Immature natural killer cell (primary cell): ENCODE measurements at regions not wholly inside any gene's neighbourhood (a gene's known extent, or its start where the extent isn't known, plus 50 kb on each side); places are given as distances from the start of the nearest gene placed in this dataset.

ENCODE experiments used
- DNase-seq, 3 donors: peaks; one replicate each; pipeline ENCODE4 v3.0.0; 2022; ENCODE audit warnings: mixed read lengths in 1 of 3
- H3K27ac Mint-ChIP-seq, 6 donors: one replicate each; pipeline ENCODE4 v1.8.0; 2020; ENCODE audit warnings: mixed read lengths in 6 of 6, mild to moderate bottlenecking in 5 of 6, inconsistent platforms in 4 of 6, moderate library complexity in 3 of 6
- H3K27me3 Mint-ChIP-seq, 3 donors: one replicate each; pipeline ENCODE4 v1.8.0; 2020 to 2021; ENCODE audit warnings: low read depth in 3 of 3, mild to moderate bottlenecking in 3 of 3, mixed read lengths in 3 of 3, moderate library complexity in 3 of 3, inconsistent platforms in 1 of 3
- H3K36me3 Mint-ChIP-seq, 3 donors: one replicate each; pipeline ENCODE4 v1.8.0; 2020; ENCODE audit warnings: mixed read lengths in 3 of 3, inconsistent platforms in 2 of 3, mild to moderate bottlenecking in 2 of 3
- H3K4me1 Mint-ChIP-seq, 2 donors: one replicate each; pipeline ENCODE4 v1.8.0; 2020; ENCODE audit warnings: inconsistent platforms in 2 of 2, mild to moderate bottlenecking in 2 of 2, mixed read lengths in 2 of 2, moderate library complexity in 1 of 2
- H3K4me3 Mint-ChIP-seq, 5 donors: one replicate each; pipeline ENCODE4 v1.8.0; 2020; ENCODE audit warnings: mild to moderate bottlenecking in 5 of 5, mixed read lengths in 5 of 5, inconsistent platforms in 3 of 5, moderate library complexity in 3 of 5
- H3K9me3 Mint-ChIP-seq, 6 donors: one replicate each; pipeline ENCODE4 v1.8.0; 2020; ENCODE audit warnings: mild to moderate bottlenecking in 6 of 6, mixed read lengths in 6 of 6, inconsistent platforms in 4 of 6, moderate library complexity in 3 of 6

GRCh38 chr2:48017136-48017535 lies 110.8 kb upstream of the FBXO11 start:
- no peak overlapping the region for H3K4me3 Mint-ChIP-seq

GRCh38 chr2:48018480-48018879 lies 112.2 kb upstream of the FBXO11 start:
- H3K4me1 Mint-ChIP-seq = no peaks in the 10 kb centered on the region
- peaks cover 0 to 3% (median 0%) of the 10 kb centered on the region in 3 donors for H3K36me3 Mint-ChIP-seq
- H3K9me3 Mint-ChIP-seq = peaks cover 0 to 6% (median under 1%) of the 10 kb centered on the region in 6 donors
- peaks cover 1 to 15% (median 4%) of the 10 kb centered on the region in 3 donors for H3K27me3 Mint-ChIP-seq
- no peak overlapping the region for H3K27ac Mint-ChIP-seq
- H3K4me3 Mint-ChIP-seq = no peak overlapping the region
- DNase-seq = no peak

More at GRCh38 chr2:48017136-48017535, 110.8 kb upstream of the FBXO11 start:
- no peaks in the 10 kb centered on the region for H3K4me1 Mint-ChIP-seq
- DNase-seq = no peak
- no peak overlapping the region for H3K27ac Mint-ChIP-seq
- H3K27me3 Mint-ChIP-seq = peaks cover 1 to 12% (median 4%) of the 10 kb centered on the region in 3 donors
- H3K36me3 Mint-ChIP-seq = peaks cover 0 to 3% (median 0%) of the 10 kb centered on the region in 3 donors
- peaks cover 0 to 6% (median under 1%) of the 10 kb centered on the region in 6 donors for H3K9me3 Mint-ChIP-seq

- Mint-ChIP-seq H3K4me3 (no peak overlapping the region), H3K4me1 (no peaks in the 10 kb centered on the region), H3K9me3 (no peaks in the 10 kb centered on the region), H3K27ac (no peak overlapping the region), H3K36me3 (no peaks in the 10 kb centered on the region), H3K27me3 (peaks cover 0 to 11% (median 2%) of the 10 kb centered on the region in 3 donors)
- no peak for DNase-seq
These were observed 120.6 kb upstream of the FBXO11 start for GRCh38 chr2:48026865-48027264.

- H3K36me3 Mint-ChIP-seq = no peaks in the 10 kb centered on the region
- no peak overlapping the region for H3K4me3 Mint-ChIP-seq
- H3K4me1 Mint-ChIP-seq = no peaks in the 10 kb centered on the region
- H3K27ac Mint-ChIP-seq = no peak overlapping the region
- no peaks in the 10 kb centered on the region for H3K27me3 Mint-ChIP-seq
- H3K9me3 Mint-ChIP-seq = peaks cover 0 to 10% (median 0%) of the 10 kb centered on the region in 6 donors
- DNase-seq = no peak
These were observed 126.5 kb upstream of the FBXO11 start for GRCh38 chr2:48032765-48033164.

GRCh38 chr2:48034295-48034694 lies 128.0 kb upstream of the FBXO11 start:
- H3K27me3 Mint-ChIP-seq = peaks cover 0 to 3% (median 0%) of the 10 kb centered on the region in 3 donors
- H3K9me3 Mint-ChIP-seq = peaks cover 0 to 10% (median 0%) of the 10 kb centered on the region in 6 donors
- no peaks in the 10 kb centered on the region for H3K4me1 Mint-ChIP-seq
- H3K36me3 Mint-ChIP-seq = no peaks in the 10 kb centered on the region
- no peak overlapping the region for H3K4me3 Mint-ChIP-seq
- no peak overlapping the region for H3K27ac Mint-ChIP-seq
- DNase-seq = no peak

- no peaks in the 10 kb centered on the region for H3K4me1 Mint-ChIP-seq
- no peak for DNase-seq
- no peak overlapping the region for H3K4me3 Mint-ChIP-seq
- H3K9me3 Mint-ChIP-seq = peaks cover 0 to 10% (median 0%) of the 10 kb centered on the region in 6 donors
- no peaks in the 10 kb centered on the region for H3K36me3 Mint-ChIP-seq
- peaks cover 1 to 13% (median 6%) of the 10 kb centered on the region in 3 donors for H3K27me3 Mint-ChIP-seq
- H3K27ac Mint-ChIP-seq = no peak overlapping the region
These were observed 130.0 kb upstream of the FBXO11 start for GRCh38 chr2:48036312-48036711.

- no peak overlapping the region for H3K27ac Mint-ChIP-seq
- H3K4me1 Mint-ChIP-seq = no peaks in the 10 kb centered on the region
- H3K36me3 Mint-ChIP-seq = no peaks in the 10 kb centered on the region
- DNase-seq = no peak
- H3K27me3 Mint-ChIP-seq = peaks cover 1 to 28% (median 7%) of the 10 kb centered on the region in 3 donors
- peaks cover 0 to 10% (median 0%) of the 10 kb centered on the region in 6 donors for H3K9me3 Mint-ChIP-seq
- H3K4me3 Mint-ChIP-seq = no peak overlapping the region
These were observed 133.1 kb upstream of the FBXO11 start for GRCh38 chr2:48039209-48039990.

- Mint-ChIP-seq H3K27me3 (peaks cover 1 to 39% (median 7%) of the 10 kb centered on the region in 3 donors), H3K9me3 (peaks cover 0 to 7% (median 0%) of the 10 kb centered on the region in 6 donors), H3K27ac (no peak overlapping the region), H3K4me1 (no peaks in the 10 kb centered on the region), H3K4me3 (no peak overlapping the region), H3K36me3 (no peaks in the 10 kb centered on the region)
- no peak for DNase-seq
These were observed 136.9 kb upstream of the FBXO11 start for GRCh38 chr2:48043131-48043700.

GRCh38 chr2:48043746-48044145 lies 137.4 kb upstream of the FBXO11 start:
- no peak for DNase-seq
- H3K36me3 Mint-ChIP-seq = no peaks in the 10 kb centered on the region
- H3K9me3 Mint-ChIP-seq = peaks cover 0 to 7% (median 0%) of the 10 kb centered on the region in 6 donors
- H3K27me3 Mint-ChIP-seq = peaks cover 1 to 39% (median 7%) of the 10 kb centered on the region in 3 donors
- no peaks in the 10 kb centered on the region for H3K4me1 Mint-ChIP-seq
- H3K27ac Mint-ChIP-seq = no peak overlapping the region
- H3K4me3 Mint-ChIP-seq = no peak overlapping the region

GRCh38 chr2:48045613-48046012 lies 139.3 kb upstream of the FBXO11 start:
- Mint-ChIP-seq H3K36me3 (no peaks in the 10 kb centered on the region), H3K4me3 (no peak overlapping the region), H3K4me1 (no peaks in the 10 kb centered on the region), H3K27ac (no peak overlapping the region), H3K27me3 (peaks cover 5 to 29% (median 7%) of the 10 kb centered on the region in 3 donors), H3K9me3 (peaks cover 0 to 7% (median 0%) of the 10 kb centered on the region in 6 donors)
- no peak for DNase-seq

GRCh38 chr2:48048476-48049171 lies 142.3 kb upstream of the FBXO11 start:
- DNase-seq = no peak
- Mint-ChIP-seq H3K9me3 (peaks cover 0 to 2% (median 0%) of the 10 kb centered on the region in 6 donors), H3K27ac (no peak overlapping the region), H3K36me3 (no peaks in the 10 kb centered on the region), H3K4me3 (no peak overlapping the region), H3K4me1 (no peaks in the 10 kb centered on the region), H3K27me3 (peaks cover 1 to 18% (median 7%) of the 10 kb centered on the region in 3 donors)

- peaks cover 0 to 2% (median 0%) of the 10 kb centered on the region in 6 donors for H3K9me3 Mint-ChIP-seq
- DNase-seq = no peak
- peaks cover 1 to 21% (median 7%) of the 10 kb centered on the region in 3 donors for H3K27me3 Mint-ChIP-seq
- no peaks in the 10 kb centered on the region for H3K36me3 Mint-ChIP-seq
- H3K4me1 Mint-ChIP-seq = no peaks in the 10 kb centered on the region
- H3K4me3 Mint-ChIP-seq = no peak overlapping the region
- no peak overlapping the region for H3K27ac Mint-ChIP-seq
These were observed 143.1 kb upstream of the FBXO11 start for GRCh38 chr2:48049371-48049770.

GRCh38 chr2:48050711-48051110 lies 144.4 kb upstream of the FBXO11 start:
- DNase-seq = no peak
- Mint-ChIP-seq H3K36me3 (no peaks in the 10 kb centered on the region), H3K27ac (no peak overlapping the region), H3K9me3 (peaks cover 0 to 2% (median 0%) of the 10 kb centered on the region in 6 donors), H3K4me3 (no peak overlapping the region), H3K4me1 (no peaks in the 10 kb centered on the region), H3K27me3 (peaks cover 1 to 19% (median 7%) of the 10 kb centered on the region in 3 donors)

GRCh38 chr2:48059975-48060374 lies 153.7 kb upstream of the FBXO11 start:
- DNase-seq = no peak
- Mint-ChIP-seq H3K4me1 (no peaks in the 10 kb centered on the region), H3K9me3 (peaks cover 0 to 3% (median 0%) of the 10 kb centered on the region in 6 donors), H3K27me3 (peaks cover 2 to 16% (median 5%) of the 10 kb centered on the region in 3 donors), H3K27ac (no peak overlapping the region), H3K4me3 (no peak overlapping the region), H3K36me3 (no peaks in the 10 kb centered on the region)
